HepG2 (cell line): ENCODE measurements at regions not wholly inside any gene's neighbourhood (a gene's known extent, or its start where the extent isn't known, plus 50 kb on each side); places are given as distances from the start of the nearest gene placed in this dataset.

Experiments used
- ATAC-seq: fragments of 200-7000 bp; cut with Tn5 transposase; 3 replicates; pipeline ENCODE4 v1.9.1; 2020; ENCODE audit warnings: mild to moderate bottlenecking, moderate library complexity
- BruUV-seq: library from RNA; stranded (reverse); fragments of 400-500 nt; replicated peaks from 2 replicates; lab custom pipeline; 2021; lab: Mats Ljungman, UMichigan
- CTCF ChIA-PET: fragments of 300-600 bp; formaldehyde crosslinking; extraction: SDS; loops from one replicate; lab custom pipeline; 2021; ENCODE audit warnings: low total read pairs, inconsistent platforms, low intra/inter-chr PET ratio; lab: Yijun Ruan, JAX
- POLR2A ChIA-PET: fragments of 350-600 bp; sonication (Branson Sonifier 250); formaldehyde crosslinking; loops from one replicate; lab custom pipeline; 2020; ENCODE audit warnings: antibody characterized with exemption, inconsistent platforms; lab: Yijun Ruan, JAX
- DNase-seq: peaks from one replicate; pipeline ENCODE4 v3.0.0-alpha.2; 2015; ENCODE audit warnings: low spot score
- FAIRE-seq: peaks from 3 replicates; lab custom pipeline; 2011; peaks lifted over from hg19 to GRCh38; lab: Jason Lieb, UNC
- H2AFZ ChIP-seq: one replicate; pipeline ENCODE4 v1.6.1; 2011; ENCODE audit warnings: low read length, inconsistent platforms
- H3K27ac ChIP-seq: fragments of 300-600 bp; 3 replicates; pipeline ENCODE4 v1.8.0; 2011; ENCODE audit warnings: mixed run types, mild to moderate bottlenecking, mixed read lengths, low read length, inconsistent platforms; ENCODE audit not compliant: insufficient read depth; ENCODE audit errors: extremely low read length
- H3K27me3 ChIP-seq, 2 experiments: fragments of 200-600 bp in 1 of 2; 2 replicates in 1 of 2; 3 replicates in 1 of 2; pipeline versions ENCODE4 v1.6.0 to v1.8.0; 2011; ENCODE audit warnings: low read length in 2 of 2, mild to moderate bottlenecking in 2 of 2, moderate library complexity in 2 of 2, inconsistent platforms in 1 of 2; ENCODE audit not compliant: insufficient read depth in 2 of 2, control insufficient read depth in 1 of 2
- H3K36me3 ChIP-seq, 2 experiments: fragments of 200-600 bp in 1 of 2; replicated peaks in 1 of 2; 2 replicates in 1 of 2; 3 replicates in 1 of 2; pipeline versions ENCODE4 v1.5.1 to v1.8.0; 2011; ENCODE audit warnings: low read length in 2 of 2, inconsistent platforms in 1 of 2; ENCODE audit not compliant: insufficient read depth in 2 of 2, control insufficient read depth in 1 of 2
- H3K4me1 ChIP-seq: 2 replicates; pipeline ENCODE4 v1.5.1; 2012; ENCODE audit warnings: low read length, inconsistent platforms; ENCODE audit not compliant: insufficient read depth
- H3K4me2 ChIP-seq: 2 replicates; pipeline ENCODE4 v1.6.0; 2011; ENCODE audit warnings: low read depth, low read length, inconsistent platforms
- H3K4me3 ChIP-seq, 3 experiments: fragments of 200-600 bp in 1 of 3; sonication (generic), shearing (Covaris generic) in 1 of 3; replicated peaks in 1 of 3; 2 replicates each; pipeline ENCODE4 v1.5.1; 2011 to 2016; ENCODE audit warnings: low read length in 3 of 3, inconsistent platforms in 2 of 3, low read depth in 2 of 3, mild to moderate bottlenecking in 2 of 3, control low read depth in 1 of 3, mixed read lengths in 1 of 3; ENCODE audit not compliant: insufficient read depth in 1 of 3
- H3K79me2 ChIP-seq: one replicate; pipeline ENCODE4 v1.6.1; 2011; ENCODE audit warnings: low read length, inconsistent platforms; ENCODE audit not compliant: insufficient read depth
- H3K9ac ChIP-seq: 2 replicates; pipeline ENCODE4 v1.6.0; 2011; ENCODE audit warnings: mild to moderate bottlenecking, low read depth, low read length, inconsistent platforms; ENCODE audit not compliant: insufficient read depth
- H3K9me3 ChIP-seq: 2 replicates; pipeline ENCODE4 v1.5.1; 2012; ENCODE audit warnings: mild to moderate bottlenecking, low read length
- H4K20me1 ChIP-seq: 2 replicates; pipeline ENCODE4 v1.6.0; 2011; ENCODE audit warnings: inconsistent platforms, mild to moderate bottlenecking, low read length, moderate library complexity; ENCODE audit not compliant: insufficient read depth
- ATRX ChIP-seq: sonication (generic); formaldehyde crosslinking; IDR thresholded peaks from 2 replicates; pipeline ENCODE4 v1.4.0; 2020; ENCODE audit warnings: missing genetic modification reagents, borderline replicate concordance
- CHCHD3 ChIP-seq: sonication (generic); formaldehyde crosslinking; IDR thresholded peaks from 2 replicates; pipeline ENCODE4 v1.8.0; 2022; ENCODE audit warnings: mild to moderate bottlenecking, missing genetic modification reagents, moderate library complexity
- MIER3 ChIP-seq: IDR thresholded peaks from 2 replicates; pipeline ENCODE4 v1.6.1; 2016; ENCODE audit warnings: missing compliant biosample characterization, borderline replicate concordance
- NPAS2 ChIP-seq: sonication (generic); formaldehyde crosslinking; IDR thresholded peaks from 2 replicates; pipeline ENCODE4 v1.8.0; 2022; ENCODE audit warnings: mild to moderate bottlenecking, missing genetic modification reagents, borderline replicate concordance
- RXRB ChIP-seq: IDR thresholded peaks from 2 replicates; pipeline ENCODE4 v1.6.1; 2016; ENCODE audit warnings: borderline replicate concordance, missing genetic modification reagents, missing compliant biosample characterization
- ZFY ChIP-seq: sonication (generic); formaldehyde crosslinking; IDR thresholded peaks from 2 replicates; pipeline ENCODE4 v1.4.0; 2020; ENCODE audit warnings: missing genetic modification reagents
- ZNF180 ChIP-seq: sonication (generic); formaldehyde crosslinking; IDR thresholded peaks from 2 replicates; pipeline ENCODE4 v1.4.0; 2020; ENCODE audit warnings: low read depth, missing genetic modification reagents, borderline replicate concordance
- ZNF225 ChIP-seq: sonication (generic); formaldehyde crosslinking; IDR thresholded peaks from 2 replicates; pipeline ENCODE4 v1.4.0; 2020; ENCODE audit warnings: mild to moderate bottlenecking, missing genetic modification reagents
- ZNF563 ChIP-seq: sonication (generic); formaldehyde crosslinking; IDR thresholded peaks from 2 replicates; pipeline ENCODE4 v1.8.0; 2022; ENCODE audit warnings: mild to moderate bottlenecking, moderate library complexity, missing genetic modification reagents
- WGBS: methylation state at CpG from one replicate; pipeline ENCODE4 v1.1.6; 2017; ENCODE audit warnings: low lambda C conversion rate; 5-methylcytosine and 5-hydroxymethylcytosine counted together
- in situ Hi-C: cut with HindIII; loops from 2 replicates; pipeline ENCODE4 v1.10.0; 2017; ENCODE audit warnings: low pct_unique_long_range_greater_than_20kb; ENCODE audit not compliant: extremely low pct_ligation_motif_present
- intact Hi-C: fragments of 100-400 bp; cut with micrococcal nuclease; formaldehyde crosslinking; loops from one replicate; pipeline ENCODE4 v1.10.0; 2022; ENCODE audit not compliant: unreplicated experiment
- TF ChIP-seq, protein P1 (sequence below): sonication (generic); formaldehyde crosslinking; IDR thresholded peaks from 2 replicates; pipeline ENCODE4 v1.5.0; 2020; ENCODE audit warnings: missing genetic modification reagents
- TF ChIP-seq, protein P2 (sequence below): sonication (generic); formaldehyde crosslinking; IDR thresholded peaks from 2 replicates; pipeline ENCODE4 v1.5.0; 2020; ENCODE audit warnings: mild to moderate bottlenecking, low read depth, missing genetic modification reagents, borderline replicate concordance
- TF ChIP-seq, protein P3 (sequence below): sonication (generic); formaldehyde crosslinking; IDR thresholded peaks from 2 replicates; pipeline ENCODE4 v1.4.0; 2020; ENCODE audit warnings: mild to moderate bottlenecking, missing genetic modification reagents
- TF ChIP-seq, protein P4 (sequence below): sonication (generic); formaldehyde crosslinking; IDR thresholded peaks from 2 replicates; pipeline ENCODE4 v1.9.0; 2021; ENCODE audit warnings: missing genetic modification reagents, borderline replicate concordance
- TF ChIP-seq, protein P5 (sequence below): sonication (generic); formaldehyde crosslinking; IDR thresholded peaks from 2 replicates; pipeline ENCODE4 v1.8.0; 2023; ENCODE audit warnings: mild to moderate bottlenecking, missing genetic modification reagents
- TF ChIP-seq, protein P6 (sequence below): sonication (generic); formaldehyde crosslinking; IDR thresholded peaks from 2 replicates; pipeline ENCODE4 v1.4.0; 2020; ENCODE audit warnings: mild to moderate bottlenecking, missing genetic modification reagents
- TF ChIP-seq, protein P7 (sequence below): IDR thresholded peaks from 2 replicates; pipeline ENCODE4 v1.6.1; 2016; ENCODE audit warnings: missing genetic modification reagents, missing compliant biosample characterization

DNA sequence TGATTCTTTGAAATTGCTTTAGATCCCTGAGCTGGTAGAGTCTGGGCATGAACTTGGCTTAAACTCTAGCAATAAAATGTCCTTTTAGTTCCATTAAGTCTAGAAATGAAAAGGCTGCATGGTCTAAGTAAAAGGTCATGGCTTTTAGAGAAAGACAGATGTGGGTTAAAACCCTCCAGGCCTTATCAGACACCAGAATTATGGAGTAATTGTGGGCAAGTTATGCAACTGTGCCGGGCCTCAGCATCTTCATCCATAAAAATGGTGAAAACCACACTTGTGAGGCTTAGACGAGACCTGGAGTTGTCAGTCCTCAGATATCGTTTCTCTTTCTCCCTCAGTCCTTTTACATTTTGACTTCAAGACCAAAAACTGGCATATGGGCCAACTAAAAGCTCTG is 597.9 kb upstream of the KIRREL3 start:
- H3K9me3 ChIP-seq: peaks cover 18% of the 10 kb centered on the region
- no peak for FAIRE-seq

DNA sequence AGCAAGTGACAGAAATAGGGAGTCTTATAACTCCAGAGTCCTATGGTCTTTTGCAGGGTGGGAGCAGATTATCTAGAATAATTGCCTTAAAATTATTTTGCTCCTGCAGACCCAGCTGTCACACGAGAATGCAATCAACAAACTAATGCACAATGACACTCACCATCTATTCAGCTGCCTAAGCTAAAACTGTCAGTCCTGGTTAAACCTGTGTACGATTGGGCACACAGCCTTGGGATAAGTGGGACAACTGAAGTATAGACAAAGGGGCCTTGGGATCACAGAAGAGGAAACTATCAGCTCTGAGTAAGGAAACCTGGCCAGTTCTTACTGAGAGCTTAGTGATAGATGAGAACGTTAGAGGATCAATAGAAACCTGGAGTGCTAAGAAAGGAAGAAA is 595.9 kb upstream of the KIRREL3 start:
- Histone ChIP-seq H2AFZ (no peak overlapping the region), H3K27me3 (no peaks in the 10 kb centered on the region), H3K4me2 (no peak overlapping the region), H3K27ac (no peak overlapping the region), H3K36me3 (no peaks in the 10 kb centered on the region), H3K9ac (no peak overlapping the region), H3K4me1 (no peaks in the 10 kb centered on the region), H3K4me3 (no peak overlapping the region), H3K79me2 (no peaks in the 10 kb centered on the region), H4K20me1 (no peaks in the 10 kb centered on the region), H3K9me3 (peaks cover 10% of the 10 kb centered on the region)
- intact Hi-C loops: no loop called here
- DNase-seq: no peak
- 0% methylated on average over 3 of the region's 3 CpGs for WGBS
- in situ Hi-C loops: no loop called here
- ChIA-PET CTCF (no interaction called here), POLR2A (no interaction called here)
- no peak for ATAC-seq
- no TSS peak for BruUV-seq
- FAIRE-seq: no peak
- no peak for TF ChIP-seq ATRX (CRISPR knock-in tag)
- no peak for TF ChIP-seq ZNF563 (CRISPR knock-in tag)
- no peak for TF ChIP-seq ZFY (CRISPR knock-in tag)
- TF ChIP-seq, protein P1, sequence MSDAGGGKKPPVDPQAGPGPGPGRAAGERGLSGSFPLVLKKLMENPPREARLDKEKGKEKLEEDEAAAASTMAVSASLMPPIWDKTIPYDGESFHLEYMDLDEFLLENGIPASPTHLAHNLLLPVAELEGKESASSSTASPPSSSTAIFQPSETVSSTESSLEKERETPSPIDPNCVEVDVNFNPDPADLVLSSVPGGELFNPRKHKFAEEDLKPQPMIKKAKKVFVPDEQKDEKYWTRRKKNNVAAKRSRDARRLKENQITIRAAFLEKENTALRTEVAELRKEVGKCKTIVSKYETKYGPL (CRISPR knock-in tag): no peak
- no peak for TF ChIP-seq CHCHD3
- no peak for TF ChIP-seq ZNF225
- TF ChIP-seq, protein P2, sequence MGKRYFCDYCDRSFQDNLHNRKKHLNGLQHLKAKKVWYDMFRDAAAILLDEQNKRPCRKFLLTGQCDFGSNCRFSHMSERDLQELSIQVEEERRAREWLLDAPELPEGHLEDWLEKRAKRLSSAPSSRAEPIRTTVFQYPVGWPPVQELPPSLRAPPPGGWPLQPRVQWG (CRISPR knock-in tag): no peak
- TF ChIP-seq, protein P3, sequence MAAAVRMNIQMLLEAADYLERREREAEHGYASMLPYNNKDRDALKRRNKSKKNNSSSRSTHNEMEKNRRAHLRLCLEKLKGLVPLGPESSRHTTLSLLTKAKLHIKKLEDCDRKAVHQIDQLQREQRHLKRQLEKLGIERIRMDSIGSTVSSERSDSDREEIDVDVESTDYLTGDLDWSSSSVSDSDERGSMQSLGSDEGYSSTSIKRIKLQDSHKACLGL (CRISPR knock-in tag): no peak
- no peak for TF ChIP-seq NPAS2 (CRISPR knock-in tag)
- TF ChIP-seq, protein P4, sequence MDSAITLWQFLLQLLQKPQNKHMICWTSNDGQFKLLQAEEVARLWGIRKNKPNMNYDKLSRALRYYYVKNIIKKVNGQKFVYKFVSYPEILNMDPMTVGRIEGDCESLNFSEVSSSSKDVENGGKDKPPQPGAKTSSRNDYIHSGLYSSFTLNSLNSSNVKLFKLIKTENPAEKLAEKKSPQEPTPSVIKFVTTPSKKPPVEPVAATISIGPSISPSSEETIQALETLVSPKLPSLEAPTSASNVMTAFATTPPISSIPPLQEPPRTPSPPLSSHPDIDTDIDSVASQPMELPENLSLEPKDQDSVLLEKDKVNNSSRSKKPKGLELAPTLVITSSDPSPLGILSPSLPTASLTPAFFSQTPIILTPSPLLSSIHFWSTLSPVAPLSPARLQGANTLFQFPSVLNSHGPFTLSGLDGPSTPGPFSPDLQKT (CRISPR knock-in tag): no peak
- no peak for TF ChIP-seq ZNF180
- TF ChIP-seq, protein P5, sequence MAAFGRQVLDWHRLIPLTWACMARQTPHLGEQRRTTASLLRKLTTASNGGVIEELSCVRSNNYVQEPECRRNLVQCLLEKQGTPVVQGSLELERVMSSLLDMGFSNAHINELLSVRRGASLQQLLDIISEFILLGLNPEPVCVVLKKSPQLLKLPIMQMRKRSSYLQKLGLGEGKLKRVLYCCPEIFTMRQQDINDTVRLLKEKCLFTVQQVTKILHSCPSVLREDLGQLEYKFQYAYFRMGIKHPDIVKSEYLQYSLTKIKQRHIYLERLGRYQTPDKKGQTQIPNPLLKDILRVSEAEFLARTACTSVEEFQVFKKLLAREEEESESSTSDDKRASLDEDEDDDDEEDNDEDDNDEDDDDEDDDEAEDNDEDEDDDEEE (CRISPR knock-in tag): no peak
- TF ChIP-seq, protein P6, sequence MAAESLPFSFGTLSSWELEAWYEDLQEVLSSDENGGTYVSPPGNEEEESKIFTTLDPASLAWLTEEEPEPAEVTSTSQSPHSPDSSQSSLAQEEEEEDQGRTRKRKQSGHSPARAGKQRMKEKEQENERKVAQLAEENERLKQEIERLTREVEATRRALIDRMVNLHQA: no peak

More for the DNA sequence above, 597.9 kb upstream of the KIRREL3 start:
- DNase-seq (no peak), ATAC-seq (no peak)
- 0% methylated on average over 3 of the region's 3 CpGs for WGBS
- no peak for TF ChIP-seq MIER3 (CRISPR knock-in tag)
- TF ChIP-seq, protein P7, sequence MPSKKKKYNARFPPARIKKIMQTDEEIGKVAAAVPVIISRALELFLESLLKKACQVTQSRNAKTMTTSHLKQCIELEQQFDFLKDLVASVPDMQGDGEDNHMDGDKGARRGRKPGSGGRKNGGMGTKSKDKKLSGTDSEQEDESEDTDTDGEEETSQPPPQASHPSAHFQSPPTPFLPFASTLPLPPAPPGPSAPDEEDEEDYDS (CRISPR knock-in tag): no peak
- no peak for TF ChIP-seq RXRB (CRISPR knock-in tag)
- no peak overlapping the region for H3K9ac ChIP-seq
- no peaks in the 10 kb centered on the region for H3K27me3 ChIP-seq
- no peak overlapping the region for H3K4me2 ChIP-seq
- ChIA-PET POLR2A (no interaction called here), CTCF (no interaction called here)
- no TSS peak for BruUV-seq
- no peaks in the 10 kb centered on the region for H3K36me3 ChIP-seq
- H3K4me1 ChIP-seq: no peaks in the 10 kb centered on the region
- intact Hi-C loops (no loop called here), in situ Hi-C loops (no loop called here)
- H4K20me1 ChIP-seq: no peaks in the 10 kb centered on the region
- H3K27ac ChIP-seq: no peak overlapping the region
- no peak overlapping the region for H2AFZ ChIP-seq
- no peak overlapping the region for H3K4me3 ChIP-seq
- H3K79me2 ChIP-seq: no peaks in the 10 kb centered on the region
